ENCODE measurements at regions not wholly inside any gene's neighbourhood (a gene's known extent, or its start where the extent isn't known, plus 50 kb on each side); places are given as distances from the start of the nearest gene placed in this dataset.

- no peaks in the 10 kb centered on the region for H3K4me1 Mint-ChIP-seq
- H3K4me3 Mint-ChIP-seq: no peak overlapping the region
Measured at GRCh38 chr6:143601504-143601903, 76.3 kb upstream of the PHACTR2 start.

GRCh38 chr6:143600821-143601220, 76.9 kb upstream of the PHACTR2 start:
- no peak for DNase-seq (ENCODE audit: low spot score in 2 of 2, unreplicated experiment in 2 of 2)
- Mint-ChIP-seq H3K27me3 (ENCODE audit: low read depth) (no peaks in the 10 kb centered on the region), H3K4me1 (no peaks in the 10 kb centered on the region), H3K36me3 (no peaks in the 10 kb centered on the region), H3K27ac (no peak overlapping the region), H3K9me3 (no peaks in the 10 kb centered on the region), H3K4me3 (no peak overlapping the region)
- no peak for TF ChIP-seq CTCF (IDR thresholded peaks at IDR 0.05; ENCODE audit: unreplicated experiment)

More at GRCh38 chr6:143601504-143601903, 76.3 kb upstream of the PHACTR2 start:
- Mint-ChIP-seq H3K9me3 (no peaks in the 10 kb centered on the region), H3K27me3 (ENCODE audit: low read depth) (no peaks in the 10 kb centered on the region), H3K27ac (no peak overlapping the region), H3K36me3 (no peaks in the 10 kb centered on the region)
- TF ChIP-seq CTCF (IDR thresholded peaks at IDR 0.05; ENCODE audit: unreplicated experiment): no peak
- no peak for DNase-seq (ENCODE audit: low spot score in 2 of 2, unreplicated experiment in 2 of 2)

- Mint-ChIP-seq H3K27me3 (ENCODE audit: low read depth) (no peaks in the 10 kb centered on the region), H3K9me3 (no peaks in the 10 kb centered on the region), H3K27ac (no peak overlapping the region), H3K36me3 (no peaks in the 10 kb centered on the region), H3K4me1 (peaks cover 3% of the 10 kb centered on the region), H3K4me3 (no peak overlapping the region)
- TF ChIP-seq CTCF (IDR thresholded peaks at IDR 0.05; ENCODE audit: unreplicated experiment): no peak
- no peak for DNase-seq (ENCODE audit: low spot score in 2 of 2, unreplicated experiment in 2 of 2)
Measured at GRCh38 chr6:143598466-143599080, 79.2 kb upstream of the PHACTR2 start.

GRCh38 chr6:143596866-143597265, 80.9 kb upstream of the PHACTR2 start:
- H3K4me3 Mint-ChIP-seq: no peak overlapping the region
- H3K4me1 Mint-ChIP-seq: peaks cover 3% of the 10 kb centered on the region
- TF ChIP-seq CTCF (IDR thresholded peaks at IDR 0.05; ENCODE audit: unreplicated experiment): no peak
- H3K36me3 Mint-ChIP-seq: no peaks in the 10 kb centered on the region
- no peak for DNase-seq (ENCODE audit: low spot score in 2 of 2, unreplicated experiment in 2 of 2)
- no peaks in the 10 kb centered on the region for H3K9me3 Mint-ChIP-seq
- H3K27ac Mint-ChIP-seq: no peak overlapping the region
- no peaks in the 10 kb centered on the region for H3K27me3 Mint-ChIP-seq (ENCODE audit: low read depth)

- no peak for TF ChIP-seq CTCF (IDR thresholded peaks at IDR 0.05; ENCODE audit: unreplicated experiment)
- H3K9me3 Mint-ChIP-seq: no peaks in the 10 kb centered on the region
- no peaks in the 10 kb centered on the region for H3K27me3 Mint-ChIP-seq (ENCODE audit: low read depth)
- peaks cover 3% of the 10 kb centered on the region for H3K4me1 Mint-ChIP-seq
- DNase-seq (ENCODE audit: low spot score in 2 of 2, unreplicated experiment in 2 of 2): no peak
- no peak overlapping the region for H3K27ac Mint-ChIP-seq
- no peaks in the 10 kb centered on the region for H3K36me3 Mint-ChIP-seq
- H3K4me3 Mint-ChIP-seq: no peak overlapping the region
Measured at GRCh38 chr6:143595251-143596036, 82.3 kb upstream of the PHACTR2 start.

Data from mesothelial cell of epicardium (in vitro differentiated cells).